GM21737 (cell line): ENCODE measurements at regions not wholly inside any gene's neighbourhood (a gene's known extent, or its start where the extent isn't known, plus 50 kb on each side); places are given as distances from the start of the nearest gene placed in this dataset.
A peak's percentile ranks its signal among the peaks of the same experiment; 100 is the strongest.

ENCODE experiments used
- ATAC-seq: cut with Tn5 transposase; IDR thresholded peaks from one replicate; pipeline ENCODE4 v1.9.1; 2021; ENCODE audit warnings: mild to moderate bottlenecking, moderate library complexity; ENCODE audit not compliant: unreplicated experiment

- ATAC-seq = no peak
These were observed 308.7 kb downstream of the TTLL7 start for GRCh38 chr1:83689921-83690868.

- no peak for ATAC-seq
These were observed 316.8 kb downstream of the TTLL7 start for GRCh38 chr1:83682132-83682531.

DNA sequence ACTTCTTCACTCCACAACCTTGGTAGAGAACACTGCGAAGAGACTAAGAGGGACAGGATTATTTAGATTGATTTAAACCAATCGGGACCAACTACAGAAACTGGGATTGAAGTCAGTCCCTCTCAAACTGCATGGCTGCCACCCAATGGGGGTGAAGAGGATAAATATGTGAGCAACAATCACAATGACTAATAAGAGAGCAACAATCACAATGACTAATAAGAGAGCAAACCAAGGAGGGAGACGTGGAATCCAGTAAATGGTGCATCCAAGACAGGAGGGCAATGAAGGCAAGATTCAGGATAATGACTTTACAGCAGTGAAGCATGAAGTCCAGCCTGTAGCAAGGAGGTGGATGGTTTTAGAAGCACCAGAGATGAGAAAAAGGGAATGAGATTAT lies 322.8 kb downstream of the TTLL7 start:
- no peak for ATAC-seq

DNA sequence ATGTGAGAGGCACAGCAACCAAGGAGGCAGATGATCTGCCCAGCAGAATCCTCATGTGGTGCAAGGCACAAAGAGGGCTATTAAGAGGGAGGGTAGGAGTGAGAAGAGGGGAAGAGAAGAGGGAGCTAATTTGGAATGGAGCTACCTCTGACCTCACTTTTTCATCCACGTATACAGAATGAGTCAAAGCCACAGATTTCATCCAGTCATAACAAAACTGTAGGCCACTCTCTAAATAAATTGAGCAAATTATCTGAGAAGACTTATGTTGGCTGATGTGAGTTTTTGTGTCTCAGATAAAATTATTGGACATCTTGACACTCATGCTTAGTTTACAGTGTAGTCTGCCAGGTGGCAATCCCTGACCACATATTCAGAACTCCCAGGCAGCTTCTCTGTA lies 325.6 kb downstream of the TTLL7 start:
- ATAC-seq = no peak

- ATAC-seq = no peak
These were observed 327.3 kb downstream of the TTLL7 start for GRCh38 chr1:83671586-83671985.

- ATAC-seq = no peak
These were observed 327.9 kb downstream of the TTLL7 start for GRCh38 chr1:83670909-83671565.

DNA sequence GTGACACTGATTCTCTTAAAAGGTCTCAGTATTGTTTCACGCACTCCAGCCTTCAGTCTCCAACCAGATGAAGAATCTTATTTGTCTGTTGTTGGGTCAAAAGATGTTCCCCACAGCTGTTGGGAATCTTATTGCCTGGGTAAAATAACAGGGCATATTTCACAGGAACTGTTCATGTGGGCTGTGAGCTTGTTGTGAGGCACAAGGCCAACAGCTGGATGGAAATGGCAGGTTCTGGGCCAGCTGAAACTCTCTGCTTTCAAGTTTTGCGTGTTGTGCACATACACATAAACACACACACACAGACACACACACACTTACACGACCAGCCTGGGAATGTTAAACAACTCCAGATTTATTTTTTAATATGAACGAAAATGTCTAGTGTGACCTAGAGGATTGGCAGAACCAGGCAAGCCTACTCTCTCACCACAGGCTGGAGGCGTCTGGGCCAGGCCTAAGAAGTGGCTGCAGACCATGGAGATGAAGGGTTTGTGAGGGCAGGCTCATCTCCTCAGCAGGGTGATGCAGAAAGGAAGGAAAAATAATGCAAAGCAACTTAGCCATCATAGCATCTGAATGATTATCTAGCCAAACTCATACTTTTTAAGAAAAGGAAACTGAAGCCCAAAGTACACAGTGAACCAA lies 357.0 kb downstream of the TTLL7 start:
- no peak for ATAC-seq

DNA sequence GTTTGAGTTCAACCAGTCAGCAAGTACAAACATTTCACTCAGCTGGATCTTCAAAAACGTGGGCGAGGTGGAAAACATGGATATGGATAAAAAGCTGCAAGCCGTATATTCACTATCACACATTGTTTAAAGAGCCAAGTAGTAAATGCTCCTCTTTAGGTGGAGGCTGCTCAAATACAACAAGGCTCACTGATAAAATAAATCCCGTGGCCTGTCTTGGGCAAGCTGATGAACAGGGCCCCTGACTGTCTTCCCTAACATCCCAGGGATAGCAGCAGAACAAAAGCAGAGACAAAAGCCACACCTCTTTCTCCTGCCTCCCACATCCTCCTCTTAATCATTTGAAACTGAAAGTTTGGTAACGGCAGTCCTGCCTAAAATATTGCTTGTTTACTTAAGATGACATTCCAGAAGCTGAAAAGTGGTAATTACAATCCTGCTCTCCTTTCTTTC lies 357.7 kb downstream of the TTLL7 start:
- no peak for ATAC-seq

GRCh38 chr1:83639785-83640184 lies 359.1 kb downstream of the TTLL7 start:
- ATAC-seq = no peak

DNA sequence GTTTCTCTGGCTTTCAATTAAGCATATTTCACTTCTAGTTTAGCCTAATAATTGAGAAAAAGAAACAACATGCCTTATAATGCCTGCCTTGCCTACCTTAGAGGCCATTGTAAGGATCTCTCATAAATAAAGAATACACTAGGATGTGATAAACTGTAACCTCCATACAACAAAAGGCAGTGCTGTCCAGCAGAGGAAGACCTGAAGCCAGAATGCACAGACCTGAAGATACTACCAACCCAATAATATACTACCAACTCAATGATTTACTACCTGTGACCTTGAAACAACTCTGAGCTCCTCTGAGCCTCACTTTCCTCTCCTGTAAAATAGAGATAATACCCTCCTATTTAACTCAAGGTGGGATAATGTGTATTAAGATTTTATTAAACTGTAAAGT lies 361.3 kb downstream of the TTLL7 start:
- ATAC-seq = no peak

- ATAC-seq = no peak
These were observed 361.9 kb downstream of the TTLL7 start for GRCh38 chr1:83637009-83637408.

DNA sequence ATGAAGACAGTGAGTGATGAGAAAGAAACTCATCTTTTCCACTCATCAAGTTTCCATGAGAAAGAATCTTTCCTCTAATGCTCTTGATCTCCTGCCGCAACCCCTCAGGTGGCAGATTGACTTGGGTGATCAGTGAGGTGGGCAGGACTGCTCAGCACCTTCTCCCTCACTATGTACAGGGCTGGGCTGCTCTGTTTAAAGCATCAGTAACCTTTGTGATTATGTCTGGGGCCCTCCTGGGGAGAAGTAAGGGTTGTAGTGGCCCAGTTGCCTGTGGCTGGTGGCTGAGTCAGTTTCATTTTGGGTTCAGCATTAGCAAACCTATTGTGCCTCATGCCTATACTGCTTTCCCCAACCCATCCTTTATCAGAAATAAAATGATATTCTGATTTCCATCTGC lies 366.0 kb downstream of the TTLL7 start:
- no peak for ATAC-seq

DNA sequence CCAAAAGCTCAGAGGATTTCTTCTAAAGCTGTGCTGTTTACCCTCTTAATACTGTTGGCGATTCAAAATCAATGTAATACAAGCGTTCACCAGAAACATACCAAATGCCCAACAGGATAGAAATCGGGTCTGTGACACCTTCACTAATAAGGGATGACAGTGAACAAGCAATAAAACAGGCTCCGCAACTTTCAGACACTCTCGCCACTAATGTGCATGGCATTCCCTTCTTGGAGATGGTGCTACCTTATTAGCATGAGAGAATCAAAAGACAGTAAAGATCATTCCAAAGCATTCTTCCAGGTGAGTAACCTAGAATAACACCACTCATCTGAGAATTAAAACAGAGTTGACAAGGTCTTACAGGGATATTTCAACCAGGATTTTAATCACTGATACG lies 367.1 kb downstream of the TTLL7 start:
- ATAC-seq = no peak

GRCh38 chr1:83627045-83627444 lies 371.9 kb downstream of the TTLL7 start:
- no peak for ATAC-seq

DNA sequence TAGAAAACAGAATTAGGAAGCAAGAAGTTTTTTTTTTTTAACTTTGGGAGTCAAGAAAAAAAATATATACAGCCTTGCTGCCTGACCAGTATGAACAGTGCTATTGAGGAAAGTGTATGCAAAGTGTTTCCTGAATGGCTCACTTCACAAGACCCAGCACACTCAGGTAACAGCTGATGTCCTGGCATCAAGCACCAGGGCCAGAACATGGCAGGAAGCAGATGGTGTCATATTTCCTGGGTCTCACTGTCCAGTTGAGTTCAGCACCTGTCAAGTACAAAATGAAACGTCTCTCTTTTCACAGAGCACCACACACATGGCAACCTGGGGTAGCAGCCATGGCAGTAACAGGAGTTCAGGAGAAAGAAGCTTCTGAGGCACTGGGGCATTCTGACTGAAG lies 372.3 kb downstream of the TTLL7 start:
- peak; percentile 76 for ATAC-seq

GRCh38 chr1:83625646-83626045 lies 373.3 kb downstream of the TTLL7 start:
- ATAC-seq = no peak

DNA sequence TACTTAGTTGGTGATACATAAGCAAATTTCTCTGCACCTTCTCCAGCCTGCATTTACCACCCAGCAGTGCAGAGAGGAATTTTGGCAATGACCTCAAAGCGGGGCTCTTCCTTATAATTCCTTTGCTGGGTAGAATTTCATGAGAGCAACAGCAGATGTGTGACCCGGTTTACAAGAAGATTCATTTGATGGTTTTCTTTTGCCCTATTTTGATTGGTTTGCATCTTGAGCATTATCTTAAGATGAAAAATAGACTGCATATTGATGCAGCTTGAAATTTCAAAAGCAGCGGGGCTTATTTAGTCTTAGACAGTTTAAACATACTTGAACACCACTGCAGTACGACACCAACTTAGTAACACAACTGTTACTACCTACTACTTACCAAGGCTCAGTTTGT lies 378.9 kb downstream of the TTLL7 start:
- no peak for ATAC-seq

DNA sequence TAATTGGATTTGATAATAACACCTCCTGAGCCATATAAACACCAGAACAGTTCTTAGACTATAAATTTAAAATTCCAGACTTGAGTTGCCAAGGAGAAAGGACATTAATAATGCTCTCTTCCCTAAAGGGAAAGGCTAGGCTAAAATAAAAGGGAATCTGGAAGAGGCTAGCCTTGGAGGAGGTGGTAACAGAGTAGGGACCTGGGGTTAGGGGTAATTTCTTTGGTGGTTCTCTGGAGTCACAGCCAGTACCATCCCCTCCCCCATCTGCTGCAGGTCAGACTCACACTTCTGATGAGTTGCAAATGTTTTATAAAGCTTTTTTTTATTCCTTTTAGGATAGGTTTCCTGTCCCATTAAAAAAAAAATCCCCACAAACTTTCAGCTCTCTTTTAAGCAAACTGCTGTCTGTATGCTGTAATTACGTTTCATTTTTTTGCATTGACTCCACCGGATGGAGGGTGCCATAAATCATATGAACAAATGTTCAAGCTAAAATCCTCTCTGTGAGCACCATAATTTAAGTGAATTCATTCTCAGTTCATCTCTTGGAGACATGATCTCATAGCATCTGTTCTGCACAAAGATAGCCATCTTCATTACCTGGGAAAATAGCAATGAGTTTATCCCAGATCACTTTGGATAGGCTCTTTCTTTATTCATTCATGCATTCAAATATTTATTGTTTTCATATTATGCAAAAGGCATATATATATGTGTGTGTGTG lies 379.6 kb downstream of the TTLL7 start:
- no peak for ATAC-seq

- ATAC-seq = no peak
These were observed 381.0 kb downstream of the TTLL7 start for GRCh38 chr1:83617883-83618282.

DNA sequence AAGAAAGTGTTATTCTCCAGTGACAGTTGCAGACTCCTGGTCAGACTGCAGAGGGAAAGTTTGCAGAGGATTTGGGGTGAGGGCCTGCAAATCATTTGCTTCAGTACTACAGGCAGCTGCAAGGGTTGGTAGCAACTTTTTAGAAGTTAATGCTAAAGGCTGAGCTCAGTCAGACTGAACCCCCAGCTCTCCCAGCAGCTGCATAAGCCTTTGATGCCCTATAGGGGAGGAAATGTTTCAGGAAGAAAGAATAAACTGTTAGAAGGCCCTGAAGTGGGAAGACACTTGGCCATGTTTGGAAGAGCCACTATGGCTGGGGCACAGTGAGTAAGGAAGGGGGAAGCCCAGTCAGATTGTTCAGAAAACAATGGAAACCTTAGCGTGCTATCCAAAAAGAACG lies 383.6 kb downstream of the TTLL7 start:
- ATAC-seq = no peak

DNA sequence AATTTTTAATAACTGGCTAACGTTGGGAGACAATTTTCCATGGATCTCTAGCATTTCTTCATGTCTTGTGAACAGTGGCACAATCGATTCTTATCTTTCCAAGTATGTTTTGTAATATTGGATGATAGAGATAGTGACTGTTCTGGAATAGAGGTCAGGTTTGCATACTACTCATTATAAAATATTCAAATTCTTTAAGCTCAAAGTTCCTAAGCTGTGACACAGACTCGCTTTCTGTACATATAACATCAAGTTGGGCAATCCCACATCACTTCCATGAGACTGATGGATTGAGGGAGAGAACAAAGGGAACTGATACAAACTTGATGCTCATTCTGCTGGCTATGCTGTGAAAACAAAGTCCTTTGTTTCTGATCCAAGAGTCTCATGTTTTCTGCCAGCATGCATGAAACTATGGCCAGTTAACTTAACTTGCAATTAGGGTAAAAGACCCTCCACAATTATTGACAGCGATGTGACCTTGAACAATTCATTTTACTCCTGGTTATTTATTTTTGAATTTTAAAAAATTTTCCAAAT lies 392.4 kb downstream of the TTLL7 start:
- ATAC-seq = no peak
